ENCODE measurements at regions not wholly inside any gene's neighbourhood (a gene's known extent, or its start where the extent isn't known, plus 50 kb on each side); places are given as distances from the start of the nearest gene placed in this dataset.

GRCh38 chr2:217489145-217489960 lies 513.4 kb downstream of the TNS1 start:
- no peak overlapping the region for H3K4me2 ChIP-seq (ENCODE audit: low read depth, low read length, poor library complexity, severe bottlenecking)
- no peaks in the 10 kb centered on the region for H3F3A ChIP-seq (ENCODE audit: insufficient read depth)
- no peaks in the 10 kb centered on the region for H3K9me2 ChIP-seq (replicated peaks; ENCODE audit: insufficient read depth, low read length)
- H3K79me2 ChIP-seq (ENCODE audit: insufficient read depth, low read length): no peaks in the 10 kb centered on the region
- no peak overlapping the region for H3K4me3 ChIP-seq (ENCODE audit: insufficient read depth, low read length, poor library complexity, severe bottlenecking)
- no peak for TF ChIP-seq EZH2phosphoT487 (conservative IDR thresholded peaks at IDR 0.05; ENCODE audit: low read length)
- no peaks in the 10 kb centered on the region for H3K36me3 ChIP-seq (ENCODE audit: low read length)
- H4K20me1 ChIP-seq (ENCODE audit: low read depth, low read length): no peaks in the 10 kb centered on the region
- H3K27me3 ChIP-seq (ENCODE audit: low read length): no peaks in the 10 kb centered on the region
- H3K9me3 ChIP-seq (ENCODE audit: insufficient read depth, low read length): no peaks in the 10 kb centered on the region
- no peak overlapping the region for H3K27ac ChIP-seq (ENCODE audit: low read depth, low read length)
- H2AFZ ChIP-seq (ENCODE audit: low read depth, low read length, severe bottlenecking): no peak overlapping the region
- no peak overlapping the region for H3K9ac ChIP-seq (ENCODE audit: low read length)

GRCh38 chr2:217484046-217484445 lies 518.7 kb downstream of the TNS1 start:
- Histone ChIP-seq H3F3A (ENCODE audit: insufficient read depth) (no peaks in the 10 kb centered on the region), H3K27ac (ENCODE audit: low read depth, low read length) (no peak overlapping the region), H3K9me2 (replicated peaks; ENCODE audit: insufficient read depth, low read length) (no peaks in the 10 kb centered on the region), H3K36me3 (ENCODE audit: low read length) (no peaks in the 10 kb centered on the region), H3K27me3 (ENCODE audit: low read length) (no peaks in the 10 kb centered on the region), H2AFZ (ENCODE audit: low read depth, low read length, severe bottlenecking) (no peak overlapping the region), H3K9ac (ENCODE audit: low read length) (no peak overlapping the region), H4K20me1 (ENCODE audit: low read depth, low read length) (no peaks in the 10 kb centered on the region), H3K79me2 (ENCODE audit: insufficient read depth, low read length) (no peaks in the 10 kb centered on the region), H3K9me3 (ENCODE audit: insufficient read depth, low read length) (no peaks in the 10 kb centered on the region), H3K4me3 (ENCODE audit: insufficient read depth, low read length, poor library complexity, severe bottlenecking) (no peak overlapping the region), H3K4me2 (ENCODE audit: low read depth, low read length, poor library complexity, severe bottlenecking) (no peak overlapping the region)
- TF ChIP-seq EZH2phosphoT487 (conservative IDR thresholded peaks at IDR 0.05; ENCODE audit: low read length): no peak
- TF ChIP-seq, protein P1, sequence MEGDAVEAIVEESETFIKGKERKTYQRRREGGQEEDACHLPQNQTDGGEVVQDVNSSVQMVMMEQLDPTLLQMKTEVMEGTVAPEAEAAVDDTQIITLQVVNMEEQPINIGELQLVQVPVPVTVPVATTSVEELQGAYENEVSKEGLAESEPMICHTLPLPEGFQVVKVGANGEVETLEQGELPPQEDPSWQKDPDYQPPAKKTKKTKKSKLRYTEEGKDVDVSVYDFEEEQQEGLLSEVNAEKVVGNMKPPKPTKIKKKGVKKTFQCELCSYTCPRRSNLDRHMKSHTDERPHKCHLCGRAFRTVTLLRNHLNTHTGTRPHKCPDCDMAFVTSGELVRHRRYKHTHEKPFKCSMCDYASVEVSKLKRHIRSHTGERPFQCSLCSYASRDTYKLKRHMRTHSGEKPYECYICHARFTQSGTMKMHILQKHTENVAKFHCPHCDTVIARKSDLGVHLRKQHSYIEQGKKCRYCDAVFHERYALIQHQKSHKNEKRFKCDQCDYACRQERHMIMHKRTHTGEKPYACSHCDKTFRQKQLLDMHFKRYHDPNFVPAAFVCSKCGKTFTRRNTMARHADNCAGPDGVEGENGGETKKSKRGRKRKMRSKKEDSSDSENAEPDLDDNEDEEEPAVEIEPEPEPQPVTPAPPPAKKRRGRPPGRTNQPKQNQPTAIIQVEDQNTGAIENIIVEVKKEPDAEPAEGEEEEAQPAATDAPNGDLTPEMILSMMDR (IDR thresholded peaks at IDR 0.05; ENCODE audit: insufficient read depth, low read length, poor library complexity, severe bottlenecking): no peak

DNA sequence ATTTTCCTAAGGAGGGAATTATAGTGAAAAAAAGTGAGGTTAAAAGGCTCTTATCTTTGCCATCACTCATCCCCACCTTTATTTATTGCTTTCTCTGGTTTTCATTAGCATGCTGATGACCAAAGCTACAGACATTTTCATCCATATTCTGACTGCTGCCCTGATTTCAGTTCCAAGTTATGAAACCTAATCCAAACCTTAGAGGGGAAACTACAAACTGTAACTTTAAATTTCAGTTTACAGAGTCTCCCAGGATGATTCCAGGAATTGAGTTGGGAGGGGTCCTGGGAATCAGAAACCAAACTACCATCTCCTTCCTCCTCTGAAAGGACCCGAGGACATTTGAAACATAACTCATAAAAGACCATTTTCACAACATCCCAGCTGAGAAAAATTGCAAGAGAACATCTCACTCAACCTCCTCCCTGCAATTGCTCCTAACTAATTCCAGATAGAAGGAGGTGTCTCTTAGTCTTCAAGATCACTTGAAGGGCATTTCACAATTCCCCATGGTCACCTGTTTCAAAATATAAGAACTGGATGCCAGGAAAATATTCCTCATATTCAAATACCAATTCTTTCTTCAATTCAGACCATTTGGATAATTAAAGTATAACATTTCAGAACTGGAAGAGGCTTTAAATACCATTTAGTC lies 520.6 kb downstream of the TNS1 start:
- H3K36me3 ChIP-seq (ENCODE audit: low read length): no peaks in the 10 kb centered on the region
- H3F3A ChIP-seq (ENCODE audit: insufficient read depth): no peaks in the 10 kb centered on the region
- no peak for TF ChIP-seq EZH2phosphoT487 (conservative IDR thresholded peaks at IDR 0.05; ENCODE audit: low read length)
- TF ChIP-seq, protein P1 (IDR thresholded peaks at IDR 0.05; ENCODE audit: insufficient read depth, low read length, poor library complexity, severe bottlenecking): no peak
- H3K9me3 ChIP-seq (ENCODE audit: insufficient read depth, low read length): no peaks in the 10 kb centered on the region
- no peaks in the 10 kb centered on the region for H3K79me2 ChIP-seq (ENCODE audit: insufficient read depth, low read length)
- no peak overlapping the region for H3K4me2 ChIP-seq (ENCODE audit: low read depth, low read length, poor library complexity, severe bottlenecking)
- H3K27ac ChIP-seq (ENCODE audit: low read depth, low read length): no peak overlapping the region
- no peaks in the 10 kb centered on the region for H4K20me1 ChIP-seq (ENCODE audit: low read depth, low read length)
- H3K4me3 ChIP-seq (ENCODE audit: insufficient read depth, low read length, poor library complexity, severe bottlenecking): no peak overlapping the region
- H2AFZ ChIP-seq (ENCODE audit: low read depth, low read length, severe bottlenecking): no peak overlapping the region
- H3K9ac ChIP-seq (ENCODE audit: low read length): no peak overlapping the region
- H3K27me3 ChIP-seq (ENCODE audit: low read length): no peaks in the 10 kb centered on the region
- H3K9me2 ChIP-seq (replicated peaks; ENCODE audit: insufficient read depth, low read length): no peaks in the 10 kb centered on the region

GRCh38 chr2:217481577-217481976 lies 521.2 kb downstream of the TNS1 start:
- H3F3A ChIP-seq (ENCODE audit: insufficient read depth): no peaks in the 10 kb centered on the region
- no peak overlapping the region for H2AFZ ChIP-seq (ENCODE audit: low read depth, low read length, severe bottlenecking)
- H3K9ac ChIP-seq (ENCODE audit: low read length): no peak overlapping the region
- no peaks in the 10 kb centered on the region for H4K20me1 ChIP-seq (ENCODE audit: low read depth, low read length)
- H3K4me3 ChIP-seq (ENCODE audit: insufficient read depth, low read length, poor library complexity, severe bottlenecking): no peak overlapping the region
- H3K9me3 ChIP-seq (ENCODE audit: insufficient read depth, low read length): no peaks in the 10 kb centered on the region
- H3K36me3 ChIP-seq (ENCODE audit: low read length): no peaks in the 10 kb centered on the region
- no peak overlapping the region for H3K27ac ChIP-seq (ENCODE audit: low read depth, low read length)
- H3K79me2 ChIP-seq (ENCODE audit: insufficient read depth, low read length): no peaks in the 10 kb centered on the region
- no peaks in the 10 kb centered on the region for H3K27me3 ChIP-seq (ENCODE audit: low read length)
- no peak overlapping the region for H3K4me2 ChIP-seq (ENCODE audit: low read depth, low read length, poor library complexity, severe bottlenecking)
- no peak for TF ChIP-seq EZH2phosphoT487 (conservative IDR thresholded peaks at IDR 0.05; ENCODE audit: low read length)
- TF ChIP-seq, protein P1 (IDR thresholded peaks at IDR 0.05; ENCODE audit: insufficient read depth, low read length, poor library complexity, severe bottlenecking): no peak
- no peaks in the 10 kb centered on the region for H3K9me2 ChIP-seq (replicated peaks; ENCODE audit: insufficient read depth, low read length)

Measured in SU-DHL-6 (cell line).